GM18870 (cell line): ENCODE measurements at regions not wholly inside any gene's neighbourhood (a gene's known extent, or its start where the extent isn't known, plus 50 kb on each side); places are given as distances from the start of the nearest gene placed in this dataset.

Source experiments
- ATAC-seq: cut with Tn5 transposase; IDR thresholded peaks from one replicate; pipeline ENCODE4 v1.9.1; 2021; ENCODE audit warnings: moderate library complexity; ENCODE audit not compliant: unreplicated experiment

GRCh38 chr3:14286887-14287500, 108.4 kb downstream of the LSM3 start:
- no peak for ATAC-seq

GRCh38 chr3:14288177-14288788, 109.7 kb downstream of the LSM3 start:
- ATAC-seq: no peak

GRCh38 chr3:14288833-14289451, 110.3 kb downstream of the LSM3 start:
- no peak for ATAC-seq

GRCh38 chr3:14289590-14290461, 111.2 kb downstream of the LSM3 start:
- no peak for ATAC-seq

GRCh38 chr3:14290631-14291385, 111.6 kb upstream of the SLC6A6 start:
- ATAC-seq: no peak

- ATAC-seq: no peak
Measured at GRCh38 chr3:14295037-14295436, 107.4 kb upstream of the SLC6A6 start.

GRCh38 chr3:14295801-14296200, 106.6 kb upstream of the SLC6A6 start:
- ATAC-seq: no peak

GRCh38 chr3:14297305-14297704, 105.1 kb upstream of the SLC6A6 start:
- ATAC-seq: no peak

GRCh38 chr3:14297784-14298236, 104.6 kb upstream of the SLC6A6 start:
- no peak for ATAC-seq

- no peak for ATAC-seq
Measured at GRCh38 chr3:14298442-14298841, 104.0 kb upstream of the SLC6A6 start.

GRCh38 chr3:14298991-14299555, 103.3 kb upstream of the SLC6A6 start:
- no peak for ATAC-seq

GRCh38 chr3:14299767-14300166, 102.6 kb upstream of the SLC6A6 start:
- ATAC-seq: peak; percentile 85

GRCh38 chr3:14300721-14301399, 101.5 kb upstream of the SLC6A6 start:
- ATAC-seq: no peak

GRCh38 chr3:14301558-14301957, 100.8 kb upstream of the SLC6A6 start:
- ATAC-seq: no peak

- ATAC-seq: no peak
Measured at GRCh38 chr3:14303336-14304100, 98.9 kb upstream of the SLC6A6 start.

- no peak for ATAC-seq
Measured at GRCh38 chr3:14304101-14305045, 98.0 kb upstream of the SLC6A6 start.

GRCh38 chr3:14305324-14305723, 97.1 kb upstream of the SLC6A6 start:
- ATAC-seq: no peak

- ATAC-seq: no peak
Measured at GRCh38 chr3:14306142-14306541, 96.3 kb upstream of the SLC6A6 start.
